ENCODE measurements at regions not wholly inside any gene's neighbourhood (a gene's known extent, or its start where the extent isn't known, plus 50 kb on each side); places are given as distances from the start of the nearest gene placed in this dataset.
"Not testable (repeated sequence)": the region's sequence is repeated elsewhere in the genome, so short reads cannot be mapped to it uniquely, and the experiment has no call there.

GRCh38 chr9:39554352-39554751 lies 198.9 kb downstream of the SPATA31A1 start:
- not testable (repeated sequence) for ATAC-seq (ENCODE audit: low FRiP score); DNase-seq (ENCODE audit: low spot score)

- not testable (repeated sequence) for ATAC-seq (ENCODE audit: low FRiP score); DNase-seq (ENCODE audit: low spot score)
Measured at GRCh38 chr9:39559384-39559783, 203.9 kb downstream of the SPATA31A1 start.

GRCh38 chr9:39566782-39567181 lies 211.3 kb downstream of the SPATA31A1 start:
- not testable (repeated sequence) for DNase-seq (ENCODE audit: low spot score); ATAC-seq (ENCODE audit: low FRiP score)

GRCh38 chr9:39567396-39567795 lies 211.9 kb downstream of the SPATA31A1 start:
- ATAC-seq (ENCODE audit: low FRiP score); DNase-seq (ENCODE audit: low spot score): not testable (repeated sequence)

- not testable (repeated sequence) for ATAC-seq (ENCODE audit: low FRiP score); DNase-seq (ENCODE audit: low spot score)
Measured at GRCh38 chr9:39568900-39569299, 213.4 kb downstream of the SPATA31A1 start.

GRCh38 chr9:39573024-39574022 lies 217.9 kb downstream of the SPATA31A1 start:
- ATAC-seq (ENCODE audit: low FRiP score); DNase-seq (ENCODE audit: low spot score): not testable (repeated sequence)

GRCh38 chr9:39579000-39579399 lies 223.5 kb downstream of the SPATA31A1 start:
- not testable (repeated sequence) for DNase-seq (ENCODE audit: low spot score); ATAC-seq (ENCODE audit: low FRiP score)

- not testable (repeated sequence) for ATAC-seq (ENCODE audit: low FRiP score); DNase-seq (ENCODE audit: low spot score)
Measured at GRCh38 chr9:39581296-39581695, 225.8 kb downstream of the SPATA31A1 start.

GRCh38 chr9:39582677-39583412 lies 227.4 kb downstream of the SPATA31A1 start:
- ATAC-seq (ENCODE audit: low FRiP score); DNase-seq (ENCODE audit: low spot score): not testable (repeated sequence)

GRCh38 chr9:39583413-39583747 lies 227.9 kb downstream of the SPATA31A1 start:
- not testable (repeated sequence) for ATAC-seq (ENCODE audit: low FRiP score); DNase-seq (ENCODE audit: low spot score)

GRCh38 chr9:39585233-39585632 lies 229.8 kb downstream of the SPATA31A1 start:
- not testable (repeated sequence) for ATAC-seq (ENCODE audit: low FRiP score); DNase-seq (ENCODE audit: low spot score)

- no peak for ATAC-seq (ENCODE audit: low FRiP score)
- no peak for TF ChIP-seq CTCF (IDR thresholded peaks at IDR 0.05)
- DNase-seq (ENCODE audit: low spot score): no peak
Measured at GRCh38 chr9:39587844-39588499, 232.5 kb downstream of the SPATA31A1 start.
